ENCODE measurements at regions not wholly inside any gene's neighbourhood (a gene's known extent, or its start where the extent isn't known, plus 50 kb on each side); places are given as distances from the start of the nearest gene placed in this dataset.

DNA sequence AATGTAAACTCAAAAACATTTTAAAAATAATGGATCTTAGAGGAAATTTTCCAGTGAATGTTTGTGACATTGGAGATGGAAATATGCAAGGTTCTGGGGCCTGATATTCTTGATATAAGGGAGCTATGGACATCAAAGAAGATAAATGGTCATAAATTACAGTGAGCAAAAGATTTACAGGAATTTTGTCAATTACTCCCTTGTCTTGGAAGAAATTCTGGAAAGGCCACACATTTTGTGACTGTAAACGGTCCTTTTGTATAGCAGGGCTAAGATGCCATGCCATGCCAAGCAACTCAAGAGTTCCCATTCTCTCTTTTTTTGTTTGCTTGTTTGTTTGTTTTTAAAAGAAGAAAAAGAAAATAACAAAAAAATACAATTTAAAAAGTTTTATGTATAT lies 1186.2 kb upstream of the CITED2 start:
- no peak for TF ChIP-seq ZNF274 (IDR thresholded peaks at IDR 0.05; ENCODE audit: low read depth, low read length)
- no peak for TF ChIP-seq SUZ12 (IDR thresholded peaks at IDR 0.05; ENCODE audit: extremely low read depth, insufficient read depth, insufficient read length)
